ENCODE measurements at regions not wholly inside any gene's neighbourhood (a gene's known extent, or its start where the extent isn't known, plus 50 kb on each side); places are given as distances from the start of the nearest gene placed in this dataset.

DNA sequence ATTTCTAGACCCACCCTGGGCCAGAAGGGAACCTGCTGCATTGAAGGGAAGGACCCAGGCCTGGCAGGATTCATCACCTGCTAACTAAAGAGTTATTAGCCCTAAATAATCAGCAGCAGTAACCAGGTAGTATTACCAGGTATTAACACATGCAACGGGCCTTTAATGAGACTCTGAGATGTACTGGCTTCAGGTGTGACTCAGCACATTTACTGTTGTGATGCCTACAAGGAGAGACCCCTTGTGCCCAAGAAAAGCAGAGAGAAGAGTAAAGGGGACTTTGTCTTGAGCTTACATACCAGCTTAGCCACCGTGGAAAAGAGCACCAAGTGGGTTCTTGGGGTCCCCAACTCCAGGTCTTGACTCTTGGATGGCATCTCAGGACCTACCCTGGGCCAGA, 243.1 kb upstream of the SLC39A10 start:
- Histone ChIP-seq H3K4me3 (no peak overlapping the region), H3K9me3 (replicated peaks in 1 of 11) (no peaks in the 10 kb centered on the region; a peak in 2 of 22 replicates), H4K20me1 (no peaks in the 10 kb centered on the region), H3K27me3 (no peaks in the 10 kb centered on the region), H3K27ac (peak overlapping the region in 5 of 11 experiments; percentile 32 to 63 (median 57); a peak in 9 of 22 replicates), H3K4me1 (peaks cover 0 to 20% (median 18%) of the 10 kb centered on the region in 10 experiments; a peak in 14 of 20 replicates), H3K9ac (no peak overlapping the region), H3K36me3 (no peaks in the 10 kb centered on the region), H3K4me2 (peak overlapping the region in 8 of 11 experiments; percentile 33 to 70 (median 52); a peak in 16 of 22 replicates)
- TF ChIP-seq Cebpa-rat (IDR thresholded peaks at IDR 0.05): no peak

DNA sequence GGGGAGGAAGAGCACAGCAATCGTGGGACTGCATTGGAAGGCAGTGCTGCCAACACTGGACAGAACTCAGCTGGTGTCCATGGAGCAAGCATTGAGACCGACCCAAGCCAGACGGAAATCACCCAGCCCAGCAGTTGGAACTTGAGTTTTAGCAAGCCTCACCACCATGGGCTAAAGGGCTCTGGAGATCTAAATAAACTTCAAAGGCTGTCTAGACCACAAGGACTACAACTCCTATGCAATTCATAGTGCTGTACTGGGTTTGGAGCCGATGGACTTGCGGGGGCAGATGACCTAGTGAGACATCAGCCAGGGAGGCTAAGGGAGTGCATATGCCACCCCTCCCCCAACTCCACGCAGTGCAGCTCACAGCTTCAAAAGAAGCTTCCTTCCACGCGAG, 243.6 kb upstream of the SLC39A10 start:
- Histone ChIP-seq H3K27ac (peak overlapping the region in 4 of 11 experiments; percentile 55 to 63 (median 60); a peak in 3 of 22 replicates), H3K4me3 (no peak overlapping the region), H4K20me1 (no peaks in the 10 kb centered on the region), H3K4me1 (peaks cover 0 to 20% (median 18%) of the 10 kb centered on the region in 10 experiments; a peak in 14 of 20 replicates), H3K9me3 (replicated peaks in 1 of 11) (no peaks in the 10 kb centered on the region; a peak in 2 of 22 replicates), H3K9ac (no peak overlapping the region), H3K4me2 (peak overlapping the region in 8 of 11 experiments; percentile 14 to 70 (median 50); a peak in 14 of 22 replicates), H3K27me3 (no peaks in the 10 kb centered on the region), H3K36me3 (no peaks in the 10 kb centered on the region)
- no peak for TF ChIP-seq Cebpa-rat (IDR thresholded peaks at IDR 0.05)

DNA sequence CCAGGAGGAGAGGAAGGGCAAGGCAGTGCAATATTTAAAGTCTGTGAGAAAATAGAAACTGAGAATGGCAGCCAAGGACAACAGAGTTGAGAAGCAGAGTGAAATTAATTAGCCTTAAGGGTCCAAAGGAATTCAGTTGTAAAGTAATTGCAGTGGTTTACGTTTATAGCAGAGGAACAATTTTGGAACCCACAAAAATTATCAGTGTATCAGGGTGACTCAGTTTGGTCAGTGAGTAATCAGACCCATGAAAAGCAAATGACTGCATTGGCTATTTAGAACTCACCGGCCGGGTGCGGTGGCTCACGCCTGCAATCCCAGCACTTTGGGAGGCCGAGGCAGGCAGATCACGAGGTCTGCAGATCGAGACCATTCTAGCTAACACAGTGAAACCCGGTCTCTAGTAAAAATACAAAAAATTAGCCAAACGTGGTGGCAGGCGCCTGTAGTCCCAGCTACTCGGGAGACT, 245.8 kb upstream of the SLC39A10 start:
- no peak for TF ChIP-seq Cebpa-rat (IDR thresholded peaks at IDR 0.05)
- no peaks in the 10 kb centered on the region; a peak in 2 of 22 replicates for H3K9me3 ChIP-seq (replicated peaks in 1 of 11)
- H3K36me3 ChIP-seq: no peaks in the 10 kb centered on the region
- no peak overlapping the region for H3K4me2 ChIP-seq
- H3K27ac ChIP-seq: no peak overlapping the region
- no peaks in the 10 kb centered on the region for H3K27me3 ChIP-seq
- peaks cover 0 to 20% (median 18%) of the 10 kb centered on the region in 10 experiments; a peak in 14 of 20 replicates for H3K4me1 ChIP-seq
- H3K9ac ChIP-seq: no peak overlapping the region
- H4K20me1 ChIP-seq: no peaks in the 10 kb centered on the region
- no peak overlapping the region for H3K4me3 ChIP-seq

DNA sequence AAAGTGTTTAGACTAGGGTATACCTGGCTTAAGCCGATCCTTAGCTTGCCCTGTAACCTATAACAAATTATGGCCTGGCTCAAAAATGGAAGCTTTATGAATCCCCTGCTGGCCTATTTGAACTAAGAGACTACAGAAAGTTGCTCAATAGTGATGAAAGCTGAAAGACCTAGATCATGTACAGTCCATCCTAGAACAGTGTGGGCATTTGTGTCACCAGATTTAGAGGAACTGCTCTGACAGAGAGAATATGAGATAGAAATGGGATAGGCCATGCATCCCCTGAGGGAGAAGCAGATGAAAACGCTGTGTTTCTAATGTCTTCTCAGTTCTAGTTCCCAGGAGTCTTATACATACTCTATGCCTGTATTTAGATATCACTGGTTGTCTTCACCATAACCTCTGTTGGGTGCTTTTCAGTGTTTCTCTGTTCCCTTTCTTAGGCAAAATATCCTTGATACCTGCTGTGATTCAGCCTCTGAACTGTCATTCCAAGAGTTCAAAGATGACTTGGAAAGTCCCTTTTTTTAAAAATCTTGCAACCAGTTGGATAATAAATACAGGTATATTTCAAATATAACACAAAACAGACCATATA, 246.9 kb upstream of the SLC39A10 start:
- H3K4me2 ChIP-seq: no peak overlapping the region
- no peaks in the 10 kb centered on the region for H3K36me3 ChIP-seq
- no peaks in the 10 kb centered on the region; a peak in 1 of 22 replicates for H3K9me3 ChIP-seq (replicated peaks in 1 of 11)
- H3K9ac ChIP-seq: no peak overlapping the region
- no peaks in the 10 kb centered on the region for H4K20me1 ChIP-seq
- H3K4me1 ChIP-seq: peaks cover 0 to 20% (median 18%) of the 10 kb centered on the region in 10 experiments; a peak in 14 of 20 replicates
- no peak overlapping the region for H3K4me3 ChIP-seq
- no peaks in the 10 kb centered on the region for H3K27me3 ChIP-seq
- H3K27ac ChIP-seq: no peak overlapping the region
- no peak for TF ChIP-seq Cebpa-rat (IDR thresholded peaks at IDR 0.05)

DNA sequence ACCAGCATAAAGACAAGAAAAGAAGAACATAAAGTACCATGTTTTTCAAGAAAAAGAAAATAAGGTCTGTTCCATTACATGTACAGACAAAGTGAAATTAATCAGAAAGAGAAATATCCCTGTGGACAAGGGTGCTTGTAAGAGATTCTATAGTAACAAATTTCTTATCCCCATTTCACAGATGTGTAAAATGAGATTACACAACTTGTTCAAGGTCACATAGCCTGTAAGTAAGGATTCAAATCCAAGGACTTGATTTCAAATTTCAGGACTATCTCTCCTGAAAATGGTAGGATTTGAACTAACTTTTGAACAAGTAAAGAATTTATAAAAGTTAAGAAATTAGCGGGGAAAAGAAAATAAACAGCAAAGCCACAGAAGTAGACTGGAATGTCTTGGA, 248.2 kb upstream of the SLC39A10 start:
- no peaks in the 10 kb centered on the region for H4K20me1 ChIP-seq

DNA sequence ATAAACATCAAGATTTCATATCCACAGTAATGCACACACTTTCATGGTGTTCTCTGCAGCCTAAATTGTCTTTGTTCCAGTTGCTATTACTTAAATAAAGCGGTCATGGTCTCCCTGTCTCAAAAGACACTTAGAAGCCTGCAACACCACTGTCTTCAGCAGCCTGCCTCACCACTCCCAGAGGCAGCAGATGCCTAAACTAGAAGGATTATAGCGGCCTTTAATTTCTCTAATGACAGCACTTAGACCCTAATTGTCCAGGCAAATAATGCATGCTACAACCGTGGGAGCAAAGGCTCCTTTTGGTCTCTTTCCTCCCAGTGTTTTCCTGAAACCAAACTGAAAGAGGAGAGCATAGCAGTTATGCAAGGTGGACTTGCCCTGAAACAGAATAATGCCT, 248.8 kb upstream of the SLC39A10 start:
- no peaks in the 10 kb centered on the region for H4K20me1 ChIP-seq
- H3K4me2 ChIP-seq: no peak overlapping the region
- H3K27ac ChIP-seq: 0 out of 22 replicates have a peak overlapping the region, but pooled peaks of 1 of the 11 experiments have one; percentile 11

More for the DNA sequence above, 248.2 kb upstream of the SLC39A10 start:
- Histone ChIP-seq H3K36me3 (no peaks in the 10 kb centered on the region), H3K4me3 (no peak overlapping the region), H3K4me2 (no peak overlapping the region), H3K9ac (no peak overlapping the region), H3K4me1 (peaks cover 0 to 8% (median 6%) of the 10 kb centered on the region in 10 experiments; a peak in 12 of 20 replicates), H3K27me3 (no peaks in the 10 kb centered on the region), H3K9me3 (replicated peaks in 1 of 11) (no peaks in the 10 kb centered on the region; a peak in 1 of 22 replicates), H3K27ac (no peak overlapping the region)
- TF ChIP-seq Cebpa-rat (IDR thresholded peaks at IDR 0.05): no peak

DNA sequence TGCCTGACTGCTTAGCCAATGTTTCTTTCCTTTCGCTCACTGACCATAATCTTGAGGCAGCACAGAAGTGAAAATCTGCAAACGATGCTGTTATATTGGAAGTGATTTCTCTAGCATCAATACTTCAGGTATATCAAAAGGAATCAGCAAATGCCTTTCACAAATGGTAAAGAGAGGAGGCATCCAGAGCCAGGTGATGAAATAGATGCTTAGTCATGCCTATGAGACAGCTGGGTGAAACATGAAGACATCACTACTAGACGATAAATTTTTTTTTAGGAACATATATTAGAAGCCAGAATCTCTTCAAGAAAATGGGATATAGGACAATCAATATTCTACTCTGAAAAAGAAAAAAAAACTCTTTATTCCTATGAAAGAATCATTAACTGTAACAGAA, 249.2 kb upstream of the SLC39A10 start:
- no peak overlapping the region for H3K4me3 ChIP-seq
- 0 out of 20 replicates have a peak, but pooled peaks cover 0 to 5% (median 0%) of the 10 kb centered on the region in 10 experiments for H3K4me1 ChIP-seq
- H3K36me3 ChIP-seq: no peaks in the 10 kb centered on the region
- no peaks in the 10 kb centered on the region for H3K27me3 ChIP-seq
- H3K4me2 ChIP-seq: no peak overlapping the region
- no peak for TF ChIP-seq Cebpa-rat (IDR thresholded peaks at IDR 0.05)
- H3K9me3 ChIP-seq (replicated peaks in 1 of 11): no peaks in the 10 kb centered on the region; a peak in 1 of 22 replicates
- 0 out of 22 replicates have a peak overlapping the region, but pooled peaks of 1 of the 11 experiments have one; percentile 11 for H3K27ac ChIP-seq
- H3K9ac ChIP-seq: no peak overlapping the region
- no peaks in the 10 kb centered on the region for H4K20me1 ChIP-seq

More for the DNA sequence above, 248.8 kb upstream of the SLC39A10 start:
- Histone ChIP-seq H3K36me3 (no peaks in the 10 kb centered on the region), H3K9ac (no peak overlapping the region), H3K4me1 (peaks cover 0 to 5% (median under 1%) of the 10 kb centered on the region in 10 experiments; a peak in 6 of 20 replicates), H3K27me3 (no peaks in the 10 kb centered on the region), H3K4me3 (no peak overlapping the region), H3K9me3 (replicated peaks in 1 of 11) (no peaks in the 10 kb centered on the region; a peak in 1 of 22 replicates)
- no peak for TF ChIP-seq Cebpa-rat (IDR thresholded peaks at IDR 0.05)

DNA sequence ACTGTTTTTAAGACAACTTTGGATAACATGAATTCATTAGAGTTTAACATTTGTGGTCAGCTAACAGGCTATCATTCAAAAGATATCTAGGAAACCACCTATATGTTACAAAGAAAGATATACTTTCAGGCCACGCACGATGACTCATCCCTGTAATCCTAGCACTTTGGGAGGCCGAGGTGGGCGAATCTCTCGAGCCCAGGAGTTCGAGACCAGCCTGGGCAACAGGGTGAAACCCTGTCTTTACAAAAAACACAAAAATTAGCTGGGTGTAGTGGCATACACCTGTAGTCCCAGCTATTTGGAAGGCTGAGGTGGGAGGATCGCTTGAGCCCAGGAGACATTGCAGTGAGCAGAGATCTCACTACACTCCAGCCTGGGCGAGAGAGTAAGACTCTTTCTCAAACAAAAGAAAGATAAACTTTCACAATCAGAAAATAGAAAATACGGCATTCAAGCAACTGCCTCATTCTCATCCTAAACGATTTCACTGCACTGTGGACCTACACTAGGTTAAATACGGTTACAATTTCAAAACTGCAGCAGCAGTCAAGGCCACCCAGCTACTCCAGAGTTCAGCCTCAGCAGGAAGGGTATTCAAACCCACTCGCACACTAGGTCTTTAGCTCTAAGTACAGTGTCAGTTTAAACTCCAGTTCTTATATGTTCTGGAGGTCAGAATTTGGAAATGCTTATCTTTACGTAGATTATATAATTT, 250.0 kb upstream of the SLC39A10 start:
- Histone ChIP-seq H3K27me3 (no peaks in the 10 kb centered on the region), H3K4me2 (no peak overlapping the region), H4K20me1 (no peaks in the 10 kb centered on the region), H3K9ac (no peak overlapping the region), H3K4me3 (no peak overlapping the region), H3K36me3 (no peaks in the 10 kb centered on the region), H3K9me3 (replicated peaks in 1 of 11) (no peaks in the 10 kb centered on the region; a peak in 1 of 22 replicates), H3K4me1 (0 out of 20 replicates have a peak, but pooled peaks cover 0 to 5% (median 0%) of the 10 kb centered on the region in 10 experiments), H3K27ac (no peak overlapping the region)
- TF ChIP-seq Cebpa-rat (IDR thresholded peaks at IDR 0.05): no peak

DNA sequence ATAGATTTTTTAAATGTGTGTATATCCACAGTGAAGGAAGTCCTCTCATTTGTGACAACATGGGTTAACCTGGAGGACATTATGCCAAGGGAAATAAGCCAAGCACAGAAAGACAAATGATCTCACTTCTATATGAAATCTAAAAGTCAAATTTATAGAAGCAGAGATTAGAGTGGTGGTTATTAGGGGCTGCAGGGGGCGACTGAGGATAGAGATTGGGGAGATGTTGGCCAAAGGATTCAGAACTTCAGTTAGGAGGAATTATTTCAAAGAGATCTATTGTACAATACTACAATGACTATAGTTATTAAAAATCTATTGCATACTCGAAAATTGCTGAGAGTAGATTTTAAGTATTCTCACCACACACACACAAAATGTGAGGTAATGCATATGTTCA, 252.4 kb upstream of the SLC39A10 start:
- H3K9ac ChIP-seq: no peak overlapping the region

More for the DNA sequence above, 252.4 kb upstream of the SLC39A10 start:
- H3K4me2 ChIP-seq: no peak overlapping the region
- no peaks in the 10 kb centered on the region for H4K20me1 ChIP-seq
- no peak for TF ChIP-seq Cebpa-rat (IDR thresholded peaks at IDR 0.05)
- no peak overlapping the region for H3K27ac ChIP-seq
- H3K4me1 ChIP-seq: no peaks in the 10 kb centered on the region
- no peak overlapping the region for H3K4me3 ChIP-seq
- no peaks in the 10 kb centered on the region for H3K9me3 ChIP-seq (replicated peaks in 1 of 11)
- H3K27me3 ChIP-seq: no peaks in the 10 kb centered on the region
- no peaks in the 10 kb centered on the region for H3K36me3 ChIP-seq
